ENCODE measurements at regions not wholly inside any gene's neighbourhood (a gene's known extent, or its start where the extent isn't known, plus 50 kb on each side); places are given as distances from the start of the nearest gene placed in this dataset.

- TF ChIP-seq, protein P1, sequence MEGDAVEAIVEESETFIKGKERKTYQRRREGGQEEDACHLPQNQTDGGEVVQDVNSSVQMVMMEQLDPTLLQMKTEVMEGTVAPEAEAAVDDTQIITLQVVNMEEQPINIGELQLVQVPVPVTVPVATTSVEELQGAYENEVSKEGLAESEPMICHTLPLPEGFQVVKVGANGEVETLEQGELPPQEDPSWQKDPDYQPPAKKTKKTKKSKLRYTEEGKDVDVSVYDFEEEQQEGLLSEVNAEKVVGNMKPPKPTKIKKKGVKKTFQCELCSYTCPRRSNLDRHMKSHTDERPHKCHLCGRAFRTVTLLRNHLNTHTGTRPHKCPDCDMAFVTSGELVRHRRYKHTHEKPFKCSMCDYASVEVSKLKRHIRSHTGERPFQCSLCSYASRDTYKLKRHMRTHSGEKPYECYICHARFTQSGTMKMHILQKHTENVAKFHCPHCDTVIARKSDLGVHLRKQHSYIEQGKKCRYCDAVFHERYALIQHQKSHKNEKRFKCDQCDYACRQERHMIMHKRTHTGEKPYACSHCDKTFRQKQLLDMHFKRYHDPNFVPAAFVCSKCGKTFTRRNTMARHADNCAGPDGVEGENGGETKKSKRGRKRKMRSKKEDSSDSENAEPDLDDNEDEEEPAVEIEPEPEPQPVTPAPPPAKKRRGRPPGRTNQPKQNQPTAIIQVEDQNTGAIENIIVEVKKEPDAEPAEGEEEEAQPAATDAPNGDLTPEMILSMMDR (IDR thresholded peaks at IDR 0.05; ENCODE audit: insufficient read depth, low read length) = no peak
- no peak overlapping the region for H3K4me3 ChIP-seq (ENCODE audit: low read depth, low read length)
- DNase-seq (ENCODE audit: low read depth) = no peak
Observed at GRCh38 chr5:30839956-30840355, 353.5 kb upstream of the CDH6 start.

- no peak for DNase-seq (ENCODE audit: low read depth)
- H3K4me3 ChIP-seq (ENCODE audit: low read depth, low read length) = no peak overlapping the region
- TF ChIP-seq, protein P1 (IDR thresholded peaks at IDR 0.05; ENCODE audit: insufficient read depth, low read length) = no peak
Observed at GRCh38 chr5:30838936-30839496, 354.5 kb upstream of the CDH6 start.

DNA sequence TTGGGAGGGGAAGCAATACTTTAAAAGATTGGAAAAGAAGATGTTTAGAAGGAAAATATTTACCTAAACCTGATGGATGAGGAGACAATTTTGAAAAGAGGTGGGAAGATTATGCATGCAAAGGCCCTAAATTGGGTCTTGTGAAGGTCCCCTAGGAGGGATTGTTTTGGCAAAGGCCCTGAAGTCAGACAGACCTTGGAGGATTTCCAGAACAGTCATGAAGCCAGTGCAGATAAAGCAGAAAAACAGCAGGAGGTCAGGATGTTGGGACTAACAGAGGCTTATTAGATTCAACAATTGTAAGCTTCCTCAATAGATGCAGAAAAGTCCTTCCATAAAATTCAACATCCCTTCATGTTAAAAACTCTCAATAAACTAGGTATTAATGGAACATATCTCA is 361.0 kb upstream of the CDH6 start:
- DNase-seq (ENCODE audit: low read depth) = peak; percentile 35
- no peak overlapping the region for H3K4me3 ChIP-seq (ENCODE audit: low read depth, low read length)
- TF ChIP-seq, protein P1 (IDR thresholded peaks at IDR 0.05; ENCODE audit: insufficient read depth, low read length) = no peak

GRCh38 chr5:30831605-30832004 is 361.9 kb upstream of the CDH6 start:
- TF ChIP-seq, protein P1 (IDR thresholded peaks at IDR 0.05; ENCODE audit: insufficient read depth, low read length) = no peak
- no peak for DNase-seq (ENCODE audit: low read depth)
- H3K4me3 ChIP-seq (ENCODE audit: low read depth, low read length) = no peak overlapping the region

DNA sequence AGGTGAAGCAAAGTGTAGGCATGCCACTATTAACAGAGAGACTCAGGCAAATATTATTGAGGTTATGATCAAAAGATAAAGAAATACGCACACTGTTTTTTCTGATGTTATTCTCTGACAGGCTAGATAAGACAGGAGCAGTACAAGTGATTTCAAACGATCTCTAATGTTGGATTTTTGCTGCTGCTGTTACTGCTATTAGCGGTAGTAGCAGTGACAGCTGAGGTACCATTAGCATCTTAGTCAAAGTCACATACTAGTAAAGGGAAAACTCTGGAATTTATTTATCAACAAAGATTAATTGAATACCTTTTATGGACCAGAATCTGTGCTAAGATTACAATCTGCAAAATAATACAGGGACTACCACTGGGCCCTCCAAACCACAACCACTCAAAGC is 362.4 kb upstream of the CDH6 start:
- DNase-seq (ENCODE audit: low read depth) = no peak
- TF ChIP-seq, protein P1 (IDR thresholded peaks at IDR 0.05; ENCODE audit: insufficient read depth, low read length) = no peak
- H3K4me3 ChIP-seq (ENCODE audit: low read depth, low read length) = no peak overlapping the region

- TF ChIP-seq, protein P1 (IDR thresholded peaks at IDR 0.05; ENCODE audit: insufficient read depth, low read length) = no peak
- no peak overlapping the region for H3K4me3 ChIP-seq (ENCODE audit: low read depth, low read length)
- DNase-seq (ENCODE audit: low read depth) = no peak
Observed at GRCh38 chr5:30811298-30811697, 382.2 kb upstream of the CDH6 start.

GRCh38 chr5:30809933-30810332 is 383.6 kb upstream of the CDH6 start:
- H3K4me3 ChIP-seq (ENCODE audit: low read depth, low read length) = no peak overlapping the region
- TF ChIP-seq, protein P1 (IDR thresholded peaks at IDR 0.05; ENCODE audit: insufficient read depth, low read length) = no peak
- no peak for DNase-seq (ENCODE audit: low read depth)
